A204.1 (cell line): ENCODE measurements at regions not wholly inside any gene's neighbourhood (a gene's known extent, or its start where the extent isn't known, plus 50 kb on each side); places are given as distances from the start of the nearest gene placed in this dataset.
"Not testable (repeated sequence)": the region's sequence is repeated elsewhere in the genome, so short reads cannot be mapped to it uniquely, and the experiment has no call there.

Source experiments
- FAIRE-seq: peaks from 2 replicates; lab custom pipeline; 2012; peaks lifted over from hg19 to GRCh38; lab: Jason Lieb, UNC

DNA sequence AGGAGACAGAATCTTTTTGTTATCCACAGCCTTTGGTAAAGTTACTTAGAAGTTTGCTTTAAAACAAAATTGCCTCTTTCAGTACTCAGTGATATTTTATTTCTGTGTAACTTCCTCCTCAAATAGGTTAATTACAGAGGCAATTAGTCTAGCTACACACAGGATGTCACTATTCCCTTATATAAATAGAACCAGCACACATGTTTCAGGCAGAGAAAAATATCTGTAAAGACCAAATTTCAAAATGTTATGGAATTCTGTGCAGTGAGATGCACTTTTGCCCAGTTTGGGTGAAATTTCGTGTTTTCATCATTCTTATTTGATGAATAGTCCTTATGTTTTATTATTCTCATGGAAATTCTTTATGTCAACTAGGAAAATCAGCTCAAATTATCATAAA lies 410.6 kb upstream of the SOX5 start:
- no peak for FAIRE-seq

DNA sequence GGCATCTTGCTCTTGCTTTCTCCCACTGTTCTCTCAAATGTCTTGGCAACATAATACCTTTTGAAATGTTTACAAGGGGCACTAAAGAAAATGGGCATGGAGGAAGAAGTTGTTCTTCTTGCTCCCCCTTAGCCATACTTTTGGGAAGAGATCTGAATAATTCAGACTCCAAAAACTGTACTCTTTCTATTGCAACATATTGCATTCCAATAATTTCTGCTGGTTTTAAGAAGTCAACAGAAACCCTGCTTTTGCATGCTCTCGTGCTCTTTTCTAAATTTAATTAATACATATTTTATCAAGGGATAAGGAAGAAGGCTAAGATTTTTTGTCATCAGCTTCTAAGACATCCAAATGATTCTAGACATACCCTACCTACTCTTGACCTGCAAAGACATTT lies 409.9 kb upstream of the SOX5 start:
- no peak for FAIRE-seq

GRCh38 chr12:24356240-24356804 lies 406.9 kb upstream of the SOX5 start:
- FAIRE-seq, result no peak

GRCh38 chr12:24352363-24352762 lies 402.9 kb upstream of the SOX5 start:
- FAIRE-seq, result no peak

DNA sequence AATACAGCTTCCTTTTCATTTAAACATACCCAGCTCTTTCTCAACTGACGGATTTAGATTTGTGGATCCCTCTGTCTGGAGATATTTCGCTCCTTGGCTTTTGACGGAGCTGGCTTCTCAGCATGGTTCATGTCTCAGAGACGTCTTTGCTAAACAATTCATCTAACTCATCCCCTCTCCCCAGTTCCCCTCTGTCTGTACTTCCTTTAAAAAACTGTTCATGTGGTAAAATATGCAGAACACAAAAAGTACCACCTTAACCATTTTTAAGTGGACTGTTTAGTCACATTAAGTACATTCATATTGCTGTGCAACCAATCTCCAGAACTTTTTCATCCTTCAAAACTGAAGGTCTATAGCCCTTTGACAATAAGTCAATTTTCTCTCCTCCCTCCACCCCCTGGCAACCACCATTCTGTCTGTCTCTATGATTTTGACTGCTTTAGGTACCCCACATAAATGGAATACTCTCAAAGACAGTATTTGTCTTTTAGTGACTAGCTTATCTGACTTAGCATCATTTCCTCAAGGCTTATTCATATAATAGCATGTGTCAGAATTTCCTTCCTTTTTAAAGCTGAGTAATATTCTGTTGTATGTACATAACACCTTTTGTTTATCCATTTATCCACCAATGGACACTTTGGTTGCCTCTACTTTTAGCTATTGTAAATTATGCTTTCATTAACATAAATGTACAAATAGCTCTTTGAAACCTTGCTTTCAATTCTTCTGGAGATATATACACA lies 399.8 kb upstream of the SOX5 start:
- FAIRE-seq, result no peak

- FAIRE-seq, result not testable (repeated sequence)
These were observed 398.7 kb upstream of the SOX5 start for GRCh38 chr12:24348180-24348579.

GRCh38 chr12:24328261-24328660 lies 378.8 kb upstream of the SOX5 start:
- no peak for FAIRE-seq

DNA sequence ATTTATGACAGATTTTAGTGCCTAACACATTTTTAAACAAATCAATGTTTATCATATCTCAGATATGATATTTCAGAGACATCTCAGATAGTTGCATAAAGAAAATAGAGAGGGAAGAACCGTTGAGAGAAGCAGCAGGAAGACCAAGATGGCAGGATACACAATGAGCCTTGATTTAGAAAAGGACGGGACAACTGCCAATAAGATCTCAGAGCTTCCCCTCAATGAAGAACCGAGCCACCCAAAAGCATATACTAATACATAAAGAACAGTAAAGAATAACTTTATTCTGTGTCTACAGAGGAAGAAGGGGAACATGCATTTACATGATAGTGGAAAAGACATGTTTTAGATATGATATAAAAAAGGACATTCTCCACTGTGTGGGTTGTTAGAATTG lies 375.9 kb upstream of the SOX5 start:
- no peak for FAIRE-seq

DNA sequence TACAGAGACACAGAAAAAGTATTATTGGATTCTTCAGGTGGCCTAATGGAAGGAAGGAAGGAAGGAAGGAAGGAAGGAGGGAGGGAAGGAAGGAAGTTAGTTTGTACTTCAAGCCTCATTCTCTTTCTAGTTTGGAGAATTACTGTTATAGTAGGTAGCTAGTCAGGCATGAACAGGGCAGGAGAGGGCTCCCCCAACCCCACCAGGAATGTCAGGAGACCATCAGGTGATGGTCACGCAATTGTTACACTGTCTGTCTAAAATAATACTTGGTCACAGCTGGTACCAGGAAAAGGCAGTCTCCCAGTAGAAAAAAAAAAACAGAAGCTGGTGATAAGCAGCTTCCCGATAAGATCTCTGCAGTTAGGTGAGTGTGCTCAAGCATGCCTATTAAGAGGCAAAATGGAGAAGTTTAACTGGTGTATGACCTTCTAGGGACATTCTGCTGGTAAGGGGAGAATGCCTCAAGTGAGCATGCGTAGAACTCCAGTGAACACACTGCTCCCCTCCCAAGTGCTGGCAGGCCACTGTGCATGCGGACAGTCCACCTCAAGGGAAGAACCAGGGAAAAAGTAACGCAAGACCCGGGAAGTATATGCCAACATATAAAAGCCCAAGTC lies 358.4 kb upstream of the SOX5 start:
- no peak for FAIRE-seq

DNA sequence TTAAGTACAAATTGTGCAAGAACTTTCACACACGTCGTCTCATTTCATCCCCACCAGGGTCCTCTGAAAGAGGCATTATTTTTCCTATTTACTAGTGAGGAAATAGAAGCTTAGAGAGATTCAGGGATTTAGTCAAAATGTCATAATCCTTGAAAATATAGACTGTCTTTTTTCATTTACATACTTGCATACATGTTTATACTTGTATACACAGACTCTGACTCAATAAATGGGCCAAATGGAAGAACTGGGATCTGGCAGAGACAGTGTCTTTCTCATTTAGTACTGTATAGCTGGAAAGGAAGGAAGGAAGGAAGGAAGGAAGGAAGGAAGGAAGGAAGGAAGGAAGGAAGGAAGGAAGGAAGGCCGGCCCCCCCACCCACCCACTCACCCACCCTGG lies 357.7 kb upstream of the SOX5 start:
- no peak for FAIRE-seq

DNA sequence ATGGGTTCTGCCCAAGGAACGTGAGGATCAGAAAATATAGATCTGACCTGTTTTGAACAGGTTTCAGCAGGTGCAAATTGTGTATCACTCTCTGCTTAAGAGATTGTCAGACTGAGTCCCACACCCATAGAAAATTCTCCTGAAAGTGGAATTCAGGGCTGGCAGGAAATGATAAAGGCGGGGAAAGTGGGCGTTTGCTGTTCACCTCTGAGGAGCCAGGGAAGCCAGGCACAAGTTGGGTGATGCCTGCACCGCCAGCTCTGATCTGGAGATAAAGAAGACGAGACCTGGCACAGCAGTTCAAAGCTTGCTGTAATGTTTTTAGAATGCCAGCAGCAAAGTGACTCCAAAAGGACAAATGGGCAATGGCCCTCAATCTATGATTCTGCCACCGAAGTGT lies 356.5 kb upstream of the SOX5 start:
- FAIRE-seq, result no peak

- no peak for FAIRE-seq
These were observed 354.8 kb upstream of the SOX5 start for GRCh38 chr12:24304285-24304684.

DNA sequence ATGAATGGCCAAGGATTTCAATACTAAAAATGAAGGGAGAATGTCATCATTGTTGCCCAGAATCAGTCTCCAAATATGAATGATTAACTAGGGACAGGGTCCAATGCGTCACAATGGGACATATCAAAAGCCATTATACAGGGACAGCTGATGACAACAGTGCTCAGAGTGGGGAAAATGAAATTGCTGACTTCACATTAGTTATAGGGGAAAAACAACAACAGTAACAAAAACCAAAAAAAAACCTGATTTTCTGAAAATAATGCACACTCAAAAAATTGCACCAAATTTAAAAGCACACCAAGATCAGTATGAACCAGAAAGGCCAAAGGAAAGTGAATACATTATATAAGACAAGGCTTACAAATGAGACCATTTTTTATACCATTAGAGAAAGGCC lies 353.2 kb upstream of the SOX5 start:
- FAIRE-seq, result no peak

DNA sequence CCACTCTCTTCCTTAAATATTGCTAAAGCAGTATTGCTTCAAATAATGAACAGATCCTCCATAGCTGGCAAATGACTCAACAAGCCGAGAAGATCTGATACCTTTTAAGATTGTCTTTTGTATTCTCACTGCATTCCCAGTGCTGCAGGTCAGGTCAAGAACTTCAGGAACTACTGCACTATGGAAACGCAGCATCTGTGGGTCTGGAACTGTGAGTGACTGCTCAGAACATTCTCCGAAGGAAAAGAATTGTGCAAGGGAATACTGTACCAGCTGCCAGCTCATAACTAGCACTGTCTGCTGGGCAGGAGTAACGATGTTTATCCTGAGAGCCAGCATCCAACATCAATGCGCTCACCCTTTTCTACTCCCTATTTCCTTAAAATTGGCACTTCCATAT lies 348.0 kb upstream of the SOX5 start:
- FAIRE-seq, result no peak

GRCh38 chr12:24293549-24293948 lies 344.1 kb upstream of the SOX5 start:
- no peak for FAIRE-seq

- no peak for FAIRE-seq
These were observed 338.5 kb upstream of the SOX5 start for GRCh38 chr12:24287963-24288362.

DNA sequence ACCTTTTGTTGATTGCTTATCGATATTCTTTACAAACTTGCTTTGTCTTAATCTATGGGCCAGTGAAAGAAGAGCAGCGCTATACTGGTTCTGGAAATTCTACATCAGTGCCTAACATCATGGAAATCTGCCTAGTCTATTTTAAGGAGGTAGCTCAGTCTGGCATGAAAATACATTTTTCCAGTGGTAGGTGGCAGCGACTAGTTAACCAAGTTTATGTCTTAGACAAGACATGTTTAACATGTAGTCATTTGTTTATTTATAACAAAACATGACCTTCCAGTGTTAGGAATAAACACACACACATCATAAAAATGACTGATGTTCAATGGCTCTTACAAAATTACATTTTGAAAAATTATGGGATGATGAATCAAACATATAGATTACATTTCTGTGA lies 336.0 kb upstream of the SOX5 start:
- FAIRE-seq, result no peak

GRCh38 chr12:24281341-24281740 lies 331.9 kb upstream of the SOX5 start:
- FAIRE-seq, result no peak

GRCh38 chr12:24280056-24280842 lies 330.8 kb upstream of the SOX5 start:
- no peak for FAIRE-seq

GRCh38 chr12:24278832-24279231 lies 329.4 kb upstream of the SOX5 start:
- no peak for FAIRE-seq

- FAIRE-seq, result no peak
These were observed 321.5 kb upstream of the SOX5 start for GRCh38 chr12:24270965-24271364.

- FAIRE-seq, result no peak
These were observed 321.0 kb upstream of the SOX5 start for GRCh38 chr12:24270464-24270863.

- FAIRE-seq, result no peak
These were observed 319.3 kb upstream of the SOX5 start for GRCh38 chr12:24268663-24269186.
